DMS153 treated with DMSO at 0.1 percent for 48 hours (cell line): ENCODE measurements at regions not wholly inside any gene's neighbourhood (a gene's known extent, or its start where the extent isn't known, plus 50 kb on each side); places are given as distances from the start of the nearest gene placed in this dataset.

Experiments used
- DNase-seq: peaks from one replicate; lab custom pipeline; 2025; ENCODE audit not compliant: unreplicated experiment; lab: John Stamatoyannopoulos, UW

GRCh38 chr7:18200266-18200665, 172.6 kb upstream of the PRPS1L1 start:
- DNase-seq, result no peak

DNA sequence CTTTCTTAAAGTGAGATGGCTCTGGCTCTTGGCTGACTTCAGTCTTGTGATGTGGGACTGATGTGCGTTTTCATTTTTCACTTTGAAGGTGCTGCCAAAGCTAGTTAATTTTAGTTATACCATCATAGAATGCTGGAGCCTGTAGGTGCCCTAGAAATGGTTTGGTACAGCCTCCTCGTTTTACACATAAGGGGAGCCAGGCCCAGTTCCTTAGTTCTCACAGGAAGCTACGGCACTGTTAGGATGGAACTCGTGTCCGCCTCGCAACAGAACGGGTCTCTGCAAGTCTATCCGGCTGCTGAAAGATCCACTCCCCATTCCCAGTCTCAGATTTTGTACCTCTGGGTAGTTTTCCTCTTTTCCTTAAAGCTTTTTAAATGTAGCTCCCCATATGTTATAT, 173.2 kb upstream of the PRPS1L1 start:
- no peak for DNase-seq

- no peak for DNase-seq
Measured at GRCh38 chr7:18201350-18201749, 173.7 kb upstream of the PRPS1L1 start.

GRCh38 chr7:18202315-18203045, 174.8 kb upstream of the PRPS1L1 start:
- DNase-seq, result no peak

DNA sequence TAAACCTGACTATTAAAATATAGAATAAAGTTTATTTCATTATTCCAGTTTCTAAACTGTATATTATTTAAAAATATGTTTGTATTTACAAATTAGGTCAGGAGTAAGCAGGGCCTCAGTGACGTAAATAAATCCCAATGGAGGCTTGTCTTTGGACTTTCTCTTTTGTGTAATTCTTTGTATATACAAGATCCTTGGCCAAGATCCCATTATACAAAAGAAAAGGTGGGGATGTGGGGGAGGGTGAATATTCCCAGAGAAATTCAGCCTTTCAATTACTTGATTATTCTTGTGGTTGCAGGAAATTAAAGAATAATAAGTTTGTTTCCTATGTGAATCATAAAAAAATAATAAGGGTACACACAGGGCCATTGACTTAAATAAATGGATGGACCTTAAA, 178.7 kb upstream of the PRPS1L1 start:
- no peak for DNase-seq

DNA sequence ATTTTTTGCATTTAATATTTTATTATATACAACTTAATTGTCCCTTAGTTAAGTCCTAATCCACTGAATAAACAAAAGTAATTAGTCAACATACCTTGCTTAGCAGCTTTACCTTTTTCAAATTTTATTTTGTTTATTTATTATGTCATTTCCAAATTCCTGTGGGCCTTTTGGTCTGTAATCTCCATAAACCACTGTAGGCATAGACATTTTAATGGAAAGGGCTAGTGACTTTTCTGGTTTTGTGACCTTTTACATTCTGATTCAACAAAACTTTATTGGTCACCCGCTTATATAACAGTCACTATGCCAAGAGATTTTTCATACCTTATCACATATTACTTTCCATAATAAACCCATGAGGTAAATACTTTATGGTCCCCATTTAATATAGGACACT, 181.3 kb upstream of the PRPS1L1 start:
- DNase-seq, result no peak

- DNase-seq, result no peak
Measured at GRCh38 chr7:18210377-18210776, 182.7 kb upstream of the PRPS1L1 start.

DNA sequence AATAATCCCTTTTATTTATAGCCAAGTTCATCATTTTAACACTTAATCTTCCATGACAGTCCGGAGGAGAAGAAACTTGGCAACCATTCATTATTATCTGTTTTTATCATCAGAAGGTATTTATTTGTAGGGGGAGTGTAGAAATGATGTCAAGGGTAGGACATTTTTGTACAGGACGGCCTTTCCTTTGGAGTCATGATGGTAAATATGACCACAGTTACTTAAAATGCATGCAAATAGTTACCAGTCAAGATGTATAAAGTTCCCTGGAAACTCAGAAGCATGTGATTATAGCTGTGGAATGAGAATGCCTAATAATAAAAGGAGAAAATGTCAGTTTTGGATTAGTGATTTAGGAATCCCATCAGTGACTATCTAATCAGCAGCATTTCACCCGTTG, 183.1 kb upstream of the PRPS1L1 start:
- DNase-seq, result no peak

DNA sequence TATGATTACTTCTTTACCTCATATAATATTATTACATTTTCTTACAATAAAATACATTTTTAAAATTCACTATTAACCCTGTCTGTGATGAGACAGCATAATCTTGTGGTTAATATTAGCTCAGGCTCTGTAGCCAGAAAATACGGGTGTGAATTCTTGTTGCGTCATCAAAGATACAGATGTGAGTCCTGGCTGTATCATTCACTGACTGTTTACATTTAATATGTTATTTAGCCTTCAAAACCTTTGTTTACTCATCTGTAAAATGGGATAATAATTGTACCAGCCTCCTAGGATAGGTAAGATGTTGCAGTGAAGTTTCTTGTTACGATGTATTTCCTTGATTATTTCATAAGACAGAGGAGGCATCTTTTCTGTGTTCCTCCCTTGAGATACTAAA, 184.7 kb upstream of the PRPS1L1 start:
- no peak for DNase-seq

DNA sequence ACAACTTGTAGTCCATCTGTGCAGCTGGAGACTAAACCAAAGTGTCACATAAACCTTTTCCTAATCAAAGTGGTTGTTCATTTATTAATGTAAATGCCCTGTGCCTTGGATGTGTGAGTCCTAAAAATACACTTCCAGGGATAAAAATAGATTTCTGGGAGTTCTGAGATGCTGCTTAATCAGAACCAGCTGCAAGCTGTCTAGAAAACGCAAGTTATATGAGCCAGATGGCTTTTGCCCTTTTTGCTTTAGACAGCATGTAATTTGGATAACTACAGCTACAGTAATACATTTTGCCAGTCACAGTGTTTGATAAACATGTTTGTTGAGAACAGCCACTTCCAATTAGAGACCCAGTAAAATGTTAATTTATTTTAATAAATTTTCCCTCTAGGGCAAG, 185.1 kb upstream of the PRPS1L1 start:
- no peak for DNase-seq

DNA sequence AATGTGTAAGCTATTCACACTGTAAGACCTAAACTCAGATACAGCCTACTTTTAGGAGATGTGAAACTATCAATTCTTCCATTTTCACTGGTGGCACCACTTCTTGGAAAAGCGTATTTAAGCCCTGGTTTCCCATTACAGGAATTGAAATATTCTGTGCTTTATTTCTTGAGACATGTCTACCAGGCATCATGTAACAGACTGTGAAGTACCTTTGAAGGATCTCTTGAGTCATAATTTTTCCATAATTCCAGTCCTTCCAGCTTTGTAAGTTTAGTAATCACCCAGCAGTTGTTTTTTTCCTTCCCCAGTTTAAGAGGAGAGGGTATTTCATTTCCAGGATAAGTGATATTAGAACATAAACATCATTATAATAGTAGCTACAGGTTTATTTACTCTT, 186.0 kb upstream of the PRPS1L1 start:
- no peak for DNase-seq

DNA sequence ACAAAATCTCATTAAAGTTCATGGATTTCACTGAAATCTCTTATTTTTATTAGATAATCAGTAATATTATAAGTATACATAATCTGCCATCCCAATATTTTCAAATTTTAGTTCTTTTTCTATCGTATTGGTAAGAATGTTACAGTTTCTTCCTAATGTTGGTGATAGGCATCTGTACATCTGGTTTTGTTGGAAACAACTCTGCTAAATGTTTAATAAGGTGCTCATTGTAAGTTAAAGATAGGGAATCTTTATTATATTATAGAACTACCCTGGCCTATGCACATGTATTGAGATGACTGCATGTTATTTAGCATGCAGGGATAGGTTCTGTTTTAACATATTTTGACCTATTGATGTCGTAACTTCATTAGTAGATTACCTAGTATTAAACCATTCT, 188.6 kb upstream of the PRPS1L1 start:
- DNase-seq, result no peak

GRCh38 chr7:18221377-18222293, 194.0 kb upstream of the PRPS1L1 start:
- DNase-seq, result no peak

DNA sequence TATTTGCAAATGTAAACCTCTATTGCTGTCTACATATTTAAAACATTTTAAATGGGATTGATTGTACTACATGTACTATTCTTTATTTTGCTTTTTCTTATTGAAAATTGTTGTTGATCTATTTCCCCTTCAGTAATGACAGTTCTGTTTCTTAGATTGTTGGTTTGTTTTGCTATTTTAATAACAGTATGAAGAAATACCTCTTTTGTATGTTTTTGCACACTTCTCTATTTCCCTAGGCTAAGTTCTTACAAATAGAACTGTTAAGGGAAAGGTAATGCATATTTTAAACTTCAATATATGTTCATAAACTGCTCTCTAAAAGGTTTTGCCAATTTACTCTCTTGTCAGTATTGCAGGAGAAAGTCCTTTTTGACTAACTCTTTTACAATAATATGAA, 195.0 kb upstream of the PRPS1L1 start:
- DNase-seq, result no peak

- no peak for DNase-seq
Measured at GRCh38 chr7:18224138-18224537, 196.5 kb upstream of the PRPS1L1 start.

- no peak for DNase-seq
Measured at GRCh38 chr7:18225067-18225466, 197.4 kb upstream of the PRPS1L1 start.

- no peak for DNase-seq
Measured at GRCh38 chr7:18226598-18226997, 199.0 kb upstream of the PRPS1L1 start.

GRCh38 chr7:18228686-18229085, 201.0 kb upstream of the PRPS1L1 start:
- no peak for DNase-seq

DNA sequence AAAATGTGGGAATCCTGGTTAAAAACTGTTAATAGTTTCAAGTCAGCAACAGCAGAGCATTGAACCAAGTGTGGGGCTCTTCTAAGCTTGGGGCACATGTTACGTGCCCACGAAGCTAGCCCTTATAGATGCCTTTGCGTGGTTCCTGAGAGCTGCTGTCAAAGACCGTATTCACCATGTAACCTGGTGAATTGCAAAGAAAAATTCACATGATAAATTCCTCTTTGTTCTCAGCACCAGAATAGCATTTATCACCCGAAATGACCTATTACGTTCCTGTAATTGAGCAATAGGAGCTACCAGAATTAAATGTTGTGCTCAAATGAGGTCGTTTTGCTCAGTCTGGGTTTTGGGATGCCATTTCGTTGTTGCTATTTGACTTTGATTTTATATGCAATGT, 202.6 kb upstream of the PRPS1L1 start:
- no peak for DNase-seq

DNA sequence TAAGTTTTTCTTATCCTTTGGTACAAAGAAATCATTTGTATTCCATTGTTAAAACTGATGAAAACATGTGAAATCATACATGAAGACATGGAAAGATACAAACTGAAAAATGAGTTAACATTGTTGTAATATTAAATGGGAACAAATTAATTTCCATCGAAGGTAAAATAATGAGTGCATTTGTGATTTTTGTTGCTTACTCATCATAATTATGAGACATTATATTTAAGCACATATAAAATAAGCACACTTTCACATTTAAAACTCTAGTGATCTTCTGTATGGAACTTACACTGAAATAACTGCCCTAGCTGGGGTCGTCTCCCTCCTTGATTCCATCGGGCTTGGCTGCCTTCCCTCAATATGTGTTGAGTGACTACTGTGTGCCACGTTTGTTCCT, 204.2 kb upstream of the PRPS1L1 start:
- no peak for DNase-seq

- DNase-seq, result no peak
Measured at GRCh38 chr7:18234519-18234918, 206.9 kb upstream of the PRPS1L1 start.

GRCh38 chr7:18235819-18236218, 208.2 kb upstream of the PRPS1L1 start:
- DNase-seq, result no peak
